ENCODE measurements at regions not wholly inside any gene's neighbourhood (a gene's known extent, or its start where the extent isn't known, plus 50 kb on each side); places are given as distances from the start of the nearest gene placed in this dataset.

DNA sequence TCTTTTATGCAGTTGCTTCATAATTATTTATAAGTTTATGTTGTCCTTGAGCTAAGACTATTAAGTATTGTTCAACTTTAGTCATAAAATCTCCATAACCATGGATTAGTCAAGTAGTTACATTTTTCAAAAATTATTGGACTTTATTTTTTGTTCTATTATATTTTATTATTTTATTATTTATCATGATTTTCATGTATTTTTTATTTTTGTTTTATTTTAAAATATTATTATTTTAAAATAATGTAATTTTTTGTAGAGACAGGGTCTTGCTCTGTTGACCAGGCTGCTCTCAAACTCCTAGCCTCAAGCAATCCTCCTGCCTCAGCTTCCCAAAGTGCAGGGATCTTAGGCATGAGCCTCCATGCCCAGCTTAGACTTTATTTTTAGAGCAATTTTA lies 102.3 kb downstream of the NOC3L start:
- DNase-seq (ENCODE audit: low spot score in 2 of 2): no peak
- TF ChIP-seq CTCF (IDR thresholded peaks at IDR 0.05) (no peak), POLR2A (IDR thresholded peaks at IDR 0.05) (no peak)
- intact Hi-C loops (cut with DNase I; ENCODE audit: low total_unique reads): no loop called here
- no peak overlapping the region for H3K4me3 ChIP-seq (ENCODE audit: low read depth, poor library complexity, severe bottlenecking)

DNA sequence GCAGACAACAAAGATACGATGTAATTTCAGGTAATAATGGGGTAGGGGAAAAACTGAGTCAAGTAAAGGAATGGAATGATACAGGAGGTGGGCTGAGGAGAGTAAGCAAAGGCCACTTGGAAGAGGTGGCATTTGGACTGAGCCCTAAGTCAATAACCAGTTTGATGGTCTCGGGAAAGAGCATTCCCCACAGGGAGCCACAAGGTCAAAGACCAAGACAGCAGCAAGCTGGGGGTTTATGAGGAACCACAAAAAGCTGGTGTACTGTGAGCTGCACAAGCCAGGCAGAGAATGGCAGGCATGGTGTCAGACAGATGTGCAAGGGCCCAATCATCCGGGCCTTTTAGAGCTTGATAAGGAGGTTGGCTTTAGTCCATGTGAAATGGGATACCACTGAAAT lies 98.7 kb downstream of the NOC3L start:
- TF ChIP-seq POLR2A (IDR thresholded peaks at IDR 0.05) (no peak), CTCF (IDR thresholded peaks at IDR 0.05) (no peak)
- H3K4me3 ChIP-seq (ENCODE audit: low read depth, poor library complexity, severe bottlenecking): no peak overlapping the region
- intact Hi-C loops (cut with DNase I; ENCODE audit: low total_unique reads): no loop called here
- 70 to 83% methylated on average over 3 of the region's 3 CpGs for WGBS, 2 donors
- DNase-seq (ENCODE audit: low spot score in 2 of 2): no peak

DNA sequence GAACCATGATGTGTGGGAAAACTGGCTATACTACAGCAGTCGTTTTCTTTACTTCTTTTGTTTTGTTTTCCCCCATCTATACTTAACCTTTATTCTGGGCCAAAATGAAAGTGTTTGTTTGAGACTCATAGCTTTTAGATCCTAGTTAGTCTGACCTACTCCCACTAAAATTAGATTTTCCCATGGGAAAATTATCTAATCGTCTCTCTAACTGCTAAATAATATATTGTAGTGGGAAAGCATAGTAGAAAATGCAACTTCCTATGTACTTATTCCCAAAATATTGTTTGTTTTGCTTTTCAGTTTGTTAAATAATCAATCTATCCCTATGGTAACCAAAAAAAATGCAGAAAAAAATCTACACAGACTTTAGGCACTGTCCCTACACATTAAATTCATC lies 96.6 kb downstream of the NOC3L start:
- 50 to 53% methylated on average over 2 of the region's 2 CpGs for WGBS, 2 donors
- DNase-seq (ENCODE audit: low spot score in 2 of 2): no peak
- TF ChIP-seq POLR2A (IDR thresholded peaks at IDR 0.05) (no peak), CTCF (IDR thresholded peaks at IDR 0.05) (no peak)
- no peak overlapping the region for H3K4me3 ChIP-seq (ENCODE audit: low read depth, poor library complexity, severe bottlenecking)
- intact Hi-C loops (cut with DNase I; ENCODE audit: low total_unique reads): no loop called here

GRCh38 chr10:94268652-94269051 lies 94.1 kb downstream of the NOC3L start:
- no peak for DNase-seq (ENCODE audit: low spot score in 2 of 2)
- 91 to 93% methylated on average over 6 of the region's 6 CpGs for WGBS, 2 donors
- intact Hi-C loops (cut with DNase I; ENCODE audit: low total_unique reads): no loop called here
- no peak overlapping the region for H3K4me3 ChIP-seq (ENCODE audit: low read depth, poor library complexity, severe bottlenecking)
- TF ChIP-seq POLR2A (IDR thresholded peaks at IDR 0.05): no peak
- no peak for TF ChIP-seq CTCF (IDR thresholded peaks at IDR 0.05)

DNA sequence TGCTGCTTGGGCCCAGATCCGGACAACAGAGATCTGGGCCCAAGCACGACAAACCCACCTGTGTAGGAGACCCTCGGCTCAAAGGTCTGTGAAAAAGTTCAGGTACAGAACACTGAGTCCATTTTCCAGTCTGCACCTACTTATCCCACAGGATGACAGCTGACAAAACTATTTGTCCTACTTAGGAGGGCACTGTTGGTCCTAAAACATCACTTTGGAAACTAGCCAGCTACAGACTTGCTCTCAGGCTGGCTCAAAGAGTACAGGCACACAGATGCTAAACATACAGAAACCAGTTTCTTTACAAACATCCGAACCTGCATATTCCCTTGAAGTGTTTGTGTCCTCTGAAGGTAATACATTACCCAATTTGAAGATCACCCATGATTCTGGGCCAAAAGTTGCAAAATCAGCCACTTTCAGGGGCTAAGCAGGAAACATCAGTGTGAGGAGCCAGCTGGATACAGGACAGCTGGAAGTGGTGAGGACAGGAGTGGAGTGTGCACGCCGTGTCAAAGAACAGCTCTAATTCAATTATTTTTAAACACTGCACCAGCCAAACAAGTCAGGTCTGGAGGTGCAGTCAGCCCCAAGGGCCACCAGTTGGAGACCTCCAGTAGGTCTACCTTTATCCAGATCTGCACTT lies 88.5 kb downstream of the NOC3L start:
- H3K4me3 ChIP-seq (ENCODE audit: low read depth, poor library complexity, severe bottlenecking): no peak overlapping the region
- intact Hi-C loops (cut with DNase I; ENCODE audit: low total_unique reads): no loop called here
- no peak for TF ChIP-seq CTCF (IDR thresholded peaks at IDR 0.05)
- TF ChIP-seq POLR2A (IDR thresholded peaks at IDR 0.05): no peak
- 65 to 71% methylated on average over 6 of the region's 6 CpGs for WGBS, 2 donors
- peak; percentile 23 to 84 for DNase-seq (ENCODE audit: low spot score in 2 of 2)

DNA sequence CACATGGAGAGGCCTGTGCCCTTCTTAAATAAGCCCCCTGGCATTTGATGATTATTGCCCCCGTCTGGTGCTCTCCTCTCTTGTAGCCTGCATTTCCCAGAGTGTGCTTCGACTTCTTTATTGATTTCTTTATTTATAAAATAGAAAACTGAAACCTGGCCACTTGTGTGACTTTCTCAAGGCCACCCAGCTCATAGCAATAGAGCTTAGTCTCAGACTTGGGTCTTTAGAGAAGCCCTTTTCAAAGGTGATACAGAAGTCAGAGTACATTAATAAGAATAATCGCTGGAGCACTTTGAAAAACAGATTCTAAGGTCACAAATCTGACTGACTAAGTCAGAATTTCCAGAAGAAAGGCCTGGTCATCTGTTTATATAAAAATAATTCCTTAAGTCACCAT lies 86.6 kb downstream of the NOC3L start:
- no peak overlapping the region for H3K4me3 ChIP-seq (ENCODE audit: low read depth, poor library complexity, severe bottlenecking)
- no peak for DNase-seq (ENCODE audit: low spot score in 2 of 2)
- WGBS, 2 donors: 88% methylated on average over 3 of the region's 3 CpGs
- TF ChIP-seq POLR2A (IDR thresholded peaks at IDR 0.05) (no peak), CTCF (IDR thresholded peaks at IDR 0.05) (no peak)
- intact Hi-C loops (cut with DNase I; ENCODE audit: low total_unique reads): no loop called here
